ENCODE measurements at regions not wholly inside any gene's neighbourhood (a gene's known extent, or its start where the extent isn't known, plus 50 kb on each side); places are given as distances from the start of the nearest gene placed in this dataset.

DNA sequence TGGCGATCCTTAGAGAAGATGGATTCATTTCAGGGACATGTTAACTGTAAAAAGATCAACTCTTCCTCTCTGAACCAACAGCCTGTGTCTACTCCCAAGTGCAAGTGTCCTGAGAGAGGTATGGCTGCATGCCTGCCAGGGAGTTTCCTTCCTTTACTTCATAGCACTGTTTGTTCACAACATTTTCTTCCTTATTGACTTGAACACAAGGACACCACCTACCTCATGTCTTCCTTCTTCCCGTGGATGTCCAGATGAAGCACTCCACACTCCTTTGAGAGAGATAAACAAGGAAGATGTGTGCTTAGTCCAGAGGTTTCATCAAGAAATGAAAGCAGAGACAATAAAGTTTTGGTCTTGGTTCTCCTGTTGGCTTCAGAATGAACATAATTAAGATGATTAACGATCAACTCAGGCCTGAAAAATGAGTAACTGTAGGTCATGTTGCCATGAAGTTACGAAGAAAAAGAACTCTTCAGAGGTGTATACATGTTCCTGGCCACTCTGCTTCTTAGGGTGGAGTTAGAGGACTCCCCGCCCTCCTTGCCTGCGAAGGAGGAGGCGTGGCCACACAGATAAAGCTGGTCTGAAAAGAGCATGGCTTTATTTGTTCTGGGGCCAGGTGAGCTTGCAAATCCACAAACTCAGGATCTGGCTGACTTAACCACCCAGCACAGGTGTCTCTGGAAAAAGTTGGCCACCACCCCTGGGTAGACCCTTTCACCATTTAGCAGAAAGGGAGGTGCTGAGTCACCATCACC is 155.0 kb upstream of the KCTD1 start:
- Histone ChIP-seq H3K27me3 (ENCODE audit: control insufficient read depth, low read length) (no peaks in the 10 kb centered on the region), H3K4me2 (ENCODE audit: low read length) (no peak overlapping the region), H3K9me3 (ENCODE audit: control insufficient read depth, insufficient read depth, low read length) (no peaks in the 10 kb centered on the region), H3K36me3 (ENCODE audit: control insufficient read depth, low read length) (no peaks in the 10 kb centered on the region), H3K9me2 (replicated peaks; ENCODE audit: control insufficient read depth, low read length) (no peaks in the 10 kb centered on the region), H3F3A (ENCODE audit: control insufficient read depth, insufficient read depth) (no peaks in the 10 kb centered on the region), H3K79me2 (ENCODE audit: control insufficient read depth, low read length) (no peaks in the 10 kb centered on the region), H4K20me1 (ENCODE audit: control insufficient read depth, insufficient read depth, low read depth, low read length) (no peaks in the 10 kb centered on the region), H3K4me1 (ENCODE audit: control insufficient read depth, low read length) (no peaks in the 10 kb centered on the region), H3K27ac (ENCODE audit: low read depth, low read length) (no peak overlapping the region), H3K4me3 (ENCODE audit: low read length) (no peak overlapping the region)
- TF ChIP-seq, protein P1, sequence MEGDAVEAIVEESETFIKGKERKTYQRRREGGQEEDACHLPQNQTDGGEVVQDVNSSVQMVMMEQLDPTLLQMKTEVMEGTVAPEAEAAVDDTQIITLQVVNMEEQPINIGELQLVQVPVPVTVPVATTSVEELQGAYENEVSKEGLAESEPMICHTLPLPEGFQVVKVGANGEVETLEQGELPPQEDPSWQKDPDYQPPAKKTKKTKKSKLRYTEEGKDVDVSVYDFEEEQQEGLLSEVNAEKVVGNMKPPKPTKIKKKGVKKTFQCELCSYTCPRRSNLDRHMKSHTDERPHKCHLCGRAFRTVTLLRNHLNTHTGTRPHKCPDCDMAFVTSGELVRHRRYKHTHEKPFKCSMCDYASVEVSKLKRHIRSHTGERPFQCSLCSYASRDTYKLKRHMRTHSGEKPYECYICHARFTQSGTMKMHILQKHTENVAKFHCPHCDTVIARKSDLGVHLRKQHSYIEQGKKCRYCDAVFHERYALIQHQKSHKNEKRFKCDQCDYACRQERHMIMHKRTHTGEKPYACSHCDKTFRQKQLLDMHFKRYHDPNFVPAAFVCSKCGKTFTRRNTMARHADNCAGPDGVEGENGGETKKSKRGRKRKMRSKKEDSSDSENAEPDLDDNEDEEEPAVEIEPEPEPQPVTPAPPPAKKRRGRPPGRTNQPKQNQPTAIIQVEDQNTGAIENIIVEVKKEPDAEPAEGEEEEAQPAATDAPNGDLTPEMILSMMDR (IDR thresholded peaks at IDR 0.05; ENCODE audit: low read depth, low read length, poor library complexity, severe bottlenecking), result no peak
- no peak for TF ChIP-seq EZH2phosphoT487 (IDR thresholded peaks at IDR 0.05; ENCODE audit: borderline replicate concordance, low read length)

DNA sequence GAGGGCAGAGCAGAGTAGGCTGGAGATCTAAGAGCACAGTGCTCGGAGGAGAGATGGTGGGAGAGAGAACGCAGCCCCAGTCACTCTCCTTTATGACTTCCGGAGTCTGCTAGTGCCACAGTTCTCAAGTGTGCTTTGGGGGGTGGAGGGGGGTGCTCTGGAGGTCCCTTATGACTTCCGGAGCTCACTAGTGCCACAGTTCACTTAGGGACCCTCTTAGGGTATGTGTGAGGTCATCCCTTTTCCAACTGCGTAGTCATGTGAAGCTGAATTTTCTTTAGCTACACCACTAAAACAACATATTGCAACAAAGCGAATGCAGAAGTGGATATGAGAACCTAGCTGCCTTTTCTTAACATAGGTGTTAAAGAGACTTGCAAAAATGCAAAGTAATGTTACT is 153.7 kb upstream of the KCTD1 start:
- no peaks in the 10 kb centered on the region for H3K9me3 ChIP-seq (ENCODE audit: control insufficient read depth, insufficient read depth, low read length)
- no peaks in the 10 kb centered on the region for H3K27me3 ChIP-seq (ENCODE audit: control insufficient read depth, low read length)
- no peaks in the 10 kb centered on the region for H3F3A ChIP-seq (ENCODE audit: control insufficient read depth, insufficient read depth)
- H3K36me3 ChIP-seq (ENCODE audit: control insufficient read depth, low read length), result no peaks in the 10 kb centered on the region
- H3K4me3 ChIP-seq (ENCODE audit: low read length), result no peak overlapping the region
- TF ChIP-seq EZH2phosphoT487 (IDR thresholded peaks at IDR 0.05; ENCODE audit: borderline replicate concordance, low read length), result no peak
- TF ChIP-seq, protein P1 (IDR thresholded peaks at IDR 0.05; ENCODE audit: low read depth, low read length, poor library complexity, severe bottlenecking), result no peak
- no peaks in the 10 kb centered on the region for H3K4me1 ChIP-seq (ENCODE audit: control insufficient read depth, low read length)
- H4K20me1 ChIP-seq (ENCODE audit: control insufficient read depth, insufficient read depth, low read depth, low read length), result no peaks in the 10 kb centered on the region
- H3K9me2 ChIP-seq (replicated peaks; ENCODE audit: control insufficient read depth, low read length), result no peaks in the 10 kb centered on the region
- H3K79me2 ChIP-seq (ENCODE audit: control insufficient read depth, low read length), result no peaks in the 10 kb centered on the region
- no peak overlapping the region for H3K4me2 ChIP-seq (ENCODE audit: low read length)
- no peak overlapping the region for H3K27ac ChIP-seq (ENCODE audit: low read depth, low read length)

DNA sequence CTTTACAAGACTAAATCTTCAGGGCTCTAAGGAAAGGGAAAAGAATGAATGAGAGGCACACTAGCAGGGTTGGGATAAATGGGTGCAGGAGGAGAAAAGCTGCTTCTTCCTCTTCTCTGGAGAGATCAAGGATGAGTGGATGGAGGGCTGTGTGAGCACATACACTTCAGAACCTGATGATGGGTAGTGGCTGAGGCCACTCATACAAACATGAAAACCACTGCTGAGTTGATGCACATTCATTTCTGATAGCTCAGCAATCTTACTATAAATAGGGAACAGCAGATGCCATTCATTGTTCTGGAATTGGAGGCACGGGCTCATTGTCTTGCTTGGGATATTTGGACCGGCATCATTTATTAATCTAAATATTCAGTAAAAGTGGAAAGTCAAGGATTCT is 152.4 kb upstream of the KCTD1 start:
- no peaks in the 10 kb centered on the region for H3K9me3 ChIP-seq (ENCODE audit: control insufficient read depth, insufficient read depth, low read length)
- no peak overlapping the region for H3K27ac ChIP-seq (ENCODE audit: low read depth, low read length)
- H3K4me2 ChIP-seq (ENCODE audit: low read length), result no peak overlapping the region
- no peaks in the 10 kb centered on the region for H3K27me3 ChIP-seq (ENCODE audit: control insufficient read depth, low read length)
- no peaks in the 10 kb centered on the region for H3K36me3 ChIP-seq (ENCODE audit: control insufficient read depth, low read length)
- no peaks in the 10 kb centered on the region for H3K9me2 ChIP-seq (replicated peaks; ENCODE audit: control insufficient read depth, low read length)
- no peaks in the 10 kb centered on the region for H3K4me1 ChIP-seq (ENCODE audit: control insufficient read depth, low read length)
- no peak overlapping the region for H3K4me3 ChIP-seq (ENCODE audit: low read length)
- no peaks in the 10 kb centered on the region for H4K20me1 ChIP-seq (ENCODE audit: control insufficient read depth, insufficient read depth, low read depth, low read length)
- H3K79me2 ChIP-seq (ENCODE audit: control insufficient read depth, low read length), result no peaks in the 10 kb centered on the region
- H3F3A ChIP-seq (ENCODE audit: control insufficient read depth, insufficient read depth), result no peaks in the 10 kb centered on the region
- TF ChIP-seq EZH2phosphoT487 (IDR thresholded peaks at IDR 0.05; ENCODE audit: borderline replicate concordance, low read length), result no peak
- TF ChIP-seq, protein P1 (IDR thresholded peaks at IDR 0.05; ENCODE audit: low read depth, low read length, poor library complexity, severe bottlenecking), result no peak
